Thyroid gland (tissue), 4 donors: ENCODE measurements at regions not wholly inside any gene's neighbourhood (a gene's known extent, or its start where the extent isn't known, plus 50 kb on each side); places are given as distances from the start of the nearest gene placed in this dataset.

Experiments used
- POLR2A ChIP-seq, 2 donors: fragments of 450-650 bp; IDR thresholded peaks; one replicate each; pipeline ENCODE4 v1.6.1; 2017; ENCODE audit warnings: antibody characterized with exemption in 2 of 2, mild to moderate bottlenecking in 2 of 2, moderate library complexity in 1 of 2
- TF ChIP-seq, protein P1 (sequence below), 6 experiments: fragments of 200-600 bp in 3 of 6; fragments of 450-650 bp in 3 of 6; sonication (generic) in 3 of 6; IDR thresholded peaks; one replicate each; pipeline ENCODE4 v1.5.1; 2016 to 2019; ENCODE audit warnings: antibody characterized with exemption in 6 of 6, mild to moderate bottlenecking in 2 of 6, inconsistent platforms in 1 of 6, moderate library complexity in 1 of 6

DNA sequence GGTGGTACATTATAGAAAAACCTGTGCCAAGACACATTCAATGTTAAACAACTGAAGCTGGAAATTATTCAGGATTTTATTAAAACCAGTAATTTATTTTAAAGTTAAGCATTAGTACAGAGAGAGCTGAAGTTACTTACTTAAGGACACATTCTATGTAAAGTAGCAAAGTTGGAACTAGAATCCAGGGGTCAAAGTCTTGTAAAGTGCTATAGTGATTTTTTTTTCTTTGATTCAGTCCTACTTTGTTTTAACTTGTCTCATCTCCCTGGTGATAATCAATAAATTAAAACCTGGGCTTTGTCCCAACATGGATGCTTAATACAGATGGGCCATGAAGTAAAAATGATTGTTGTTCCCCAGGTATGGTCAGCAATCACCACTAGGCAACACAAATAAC is 1271.8 kb upstream of the CHAC2 start:
- TF ChIP-seq, protein P1, sequence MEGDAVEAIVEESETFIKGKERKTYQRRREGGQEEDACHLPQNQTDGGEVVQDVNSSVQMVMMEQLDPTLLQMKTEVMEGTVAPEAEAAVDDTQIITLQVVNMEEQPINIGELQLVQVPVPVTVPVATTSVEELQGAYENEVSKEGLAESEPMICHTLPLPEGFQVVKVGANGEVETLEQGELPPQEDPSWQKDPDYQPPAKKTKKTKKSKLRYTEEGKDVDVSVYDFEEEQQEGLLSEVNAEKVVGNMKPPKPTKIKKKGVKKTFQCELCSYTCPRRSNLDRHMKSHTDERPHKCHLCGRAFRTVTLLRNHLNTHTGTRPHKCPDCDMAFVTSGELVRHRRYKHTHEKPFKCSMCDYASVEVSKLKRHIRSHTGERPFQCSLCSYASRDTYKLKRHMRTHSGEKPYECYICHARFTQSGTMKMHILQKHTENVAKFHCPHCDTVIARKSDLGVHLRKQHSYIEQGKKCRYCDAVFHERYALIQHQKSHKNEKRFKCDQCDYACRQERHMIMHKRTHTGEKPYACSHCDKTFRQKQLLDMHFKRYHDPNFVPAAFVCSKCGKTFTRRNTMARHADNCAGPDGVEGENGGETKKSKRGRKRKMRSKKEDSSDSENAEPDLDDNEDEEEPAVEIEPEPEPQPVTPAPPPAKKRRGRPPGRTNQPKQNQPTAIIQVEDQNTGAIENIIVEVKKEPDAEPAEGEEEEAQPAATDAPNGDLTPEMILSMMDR (IDR thresholded peaks at IDR 0.05) = no peak
- TF ChIP-seq POLR2A (IDR thresholded peaks at IDR 0.05) = no peak
